Transverse colon (tissue), 4 donors: ENCODE measurements at regions not wholly inside any gene's neighbourhood (a gene's known extent, or its start where the extent isn't known, plus 50 kb on each side); places are given as distances from the start of the nearest gene placed in this dataset.

ENCODE experiments used
- DNase-seq: peaks from one replicate; pipeline ENCODE4 v3.0.0-alpha.2; 2019
- H3K27ac ChIP-seq, 4 donors: fragments of 200-600 bp; sonication (generic); 2 replicates each; pipeline ENCODE4 v1.5.1; 2016 to 2018; ENCODE audit warnings: inconsistent platforms in 4 of 4
- H3K27me3 ChIP-seq: fragments of 200-600 bp; sonication (generic); 2 replicates; pipeline ENCODE4 v1.5.1; 2017; ENCODE audit warnings: inconsistent platforms
- H3K36me3 ChIP-seq, 4 donors: fragments of 200-600 bp; sonication (generic); 2 replicates each; pipeline ENCODE4 v1.5.1; 2017 to 2019; ENCODE audit warnings: inconsistent platforms in 4 of 4
- H3K4me1 ChIP-seq, 4 donors: fragments of 200-600 bp; sonication (generic); 2 replicates each; pipeline ENCODE4 v1.5.1; 2017 to 2020; ENCODE audit warnings: inconsistent platforms in 4 of 4
- H3K4me3 ChIP-seq, 4 donors: fragments of 200-600 bp; sonication (generic); 1 replicate in 1 of 4; 2 replicates in 3 of 4; pipeline versions ENCODE4 v1.5.1 to v1.6.1; 2017 to 2019; ENCODE audit warnings: inconsistent platforms in 4 of 4
- H3K9me3 ChIP-seq, 2 donors: fragments of 200-600 bp; sonication (generic); 2 replicates each; pipeline ENCODE4 v1.5.1; 2017 to 2019; ENCODE audit warnings: inconsistent platforms in 2 of 2
- CTCF ChIP-seq, 5 experiments: fragments of 200-600 bp in 3 of 5; fragments of 450-650 bp in 2 of 5; sonication (generic) in 3 of 5; IDR thresholded peaks; 1 replicate in 2 of 5; 2 replicates in 3 of 5; pipeline ENCODE4 v1.5.1; 2016 to 2017; ENCODE audit warnings: antibody characterized with exemption in 5 of 5, inconsistent platforms in 3 of 5, mild to moderate bottlenecking in 2 of 5, moderate library complexity in 1 of 5
- EP300 ChIP-seq: sonication (generic); formaldehyde crosslinking; IDR thresholded peaks from one replicate; pipeline ENCODE4 v1.6.1; 2017; ENCODE audit warnings: antibody characterized with exemption, low read depth
- POLR2A ChIP-seq: fragments of 450-650 bp; IDR thresholded peaks from one replicate; pipeline ENCODE4 v1.6.1; 2016; ENCODE audit warnings: antibody characterized with exemption, mild to moderate bottlenecking, moderate library complexity
- POLR2AphosphoS5 ChIP-seq, 3 donors: sonication (generic); formaldehyde crosslinking; IDR thresholded peaks; one replicate each; pipeline ENCODE4 v1.6.1; 2016; ENCODE audit warnings: antibody characterized with exemption in 3 of 3
- WGBS, 2 donors: methylation state at CpG; one replicate each; pipeline ENCODE4 v1.1.5; 2018; ENCODE audit warnings: low coverage in 1 of 2; 5-methylcytosine and 5-hydroxymethylcytosine counted together
- in situ Hi-C, 4 donors: fragments of 200-750 bp; cut with MboI; loops; one replicate each; pipeline versions ENCODE4 v1.15.0 to v1.15.1; 2017; ENCODE audit warnings: low sequenced_read_pairs in 3 of 4, low pct_ligation_motif_present in 1 of 4, low pct_unique_long_range_greater_than_20kb in 1 of 4
- intact Hi-C: fragments of 100-400 bp; cut with DNase I; formaldehyde crosslinking; loops from one replicate; pipeline ENCODE4 v1.15.1; 2023; ENCODE audit warnings: low total_unique reads

GRCh38 chr13:107031716-107032115 is 463.8 kb upstream of the ARGLU1 start:
- 61 to 71% methylated on average over 2 of the region's 2 CpGs for WGBS, 2 donors
- H3K27ac ChIP-seq, result no peak overlapping the region
- H3K27me3 ChIP-seq, result no peaks in the 10 kb centered on the region
- in situ Hi-C loops, result no loop called here
- no peaks in the 10 kb centered on the region for H3K9me3 ChIP-seq
- no peaks in the 10 kb centered on the region for H3K36me3 ChIP-seq
- H3K4me3 ChIP-seq, result no peak overlapping the region
- TF ChIP-seq EP300, result no peak
- no peak for TF ChIP-seq CTCF (IDR thresholded peaks at IDR 0.05)
- no peak for TF ChIP-seq POLR2AphosphoS5 (IDR thresholded peaks at IDR 0.05)
- TF ChIP-seq POLR2A, result no peak
- H3K4me1 ChIP-seq, result no peaks in the 10 kb centered on the region
- no peak for DNase-seq
- intact Hi-C loops, result no loop called here

- Histone ChIP-seq H3K4me3 (no peak overlapping the region), H3K4me1 (no peaks in the 10 kb centered on the region), H3K9me3 (no peaks in the 10 kb centered on the region), H3K27ac (no peak overlapping the region), H3K27me3 (no peaks in the 10 kb centered on the region), H3K36me3 (no peaks in the 10 kb centered on the region)
- intact Hi-C loops (no loop called here), in situ Hi-C loops (no loop called here)
- TF ChIP-seq EP300, result no peak
- no peak for TF ChIP-seq POLR2A
- TF ChIP-seq CTCF (IDR thresholded peaks at IDR 0.05), result no peak
- TF ChIP-seq POLR2AphosphoS5 (IDR thresholded peaks at IDR 0.05), result no peak
- DNase-seq, result no peak
- 75 to 82% methylated on average over 4 to 8 of the region's 8 CpGs for WGBS, 2 donors
Observed at GRCh38 chr13:107028751-107029150, 460.8 kb upstream of the ARGLU1 start.

- no peaks in the 10 kb centered on the region for H3K4me1 ChIP-seq
- no peak overlapping the region for H3K4me3 ChIP-seq
- H3K9me3 ChIP-seq, result no peaks in the 10 kb centered on the region
- H3K27ac ChIP-seq, result no peak overlapping the region
- TF ChIP-seq POLR2A, result no peak
- no peak for TF ChIP-seq CTCF (IDR thresholded peaks at IDR 0.05)
- TF ChIP-seq POLR2AphosphoS5 (IDR thresholded peaks at IDR 0.05), result no peak
- TF ChIP-seq EP300, result no peak
- no peaks in the 10 kb centered on the region for H3K36me3 ChIP-seq
- in situ Hi-C loops (no loop called here), intact Hi-C loops (loop anchor here (1.0 kb wide), 1 partner anchor 20 kb away; no protein-coding TSS in a partner anchor)
- 67 to 84% methylated on average over 1 of the region's 1 CpG for WGBS, 2 donors
- no peak for DNase-seq
- no peaks in the 10 kb centered on the region for H3K27me3 ChIP-seq
Observed at GRCh38 chr13:107025991-107026390, 458.1 kb upstream of the ARGLU1 start.

GRCh38 chr13:107023335-107023734 is 455.4 kb upstream of the ARGLU1 start:
- Histone ChIP-seq H3K9me3 (no peaks in the 10 kb centered on the region), H3K27ac (no peak overlapping the region), H3K36me3 (no peaks in the 10 kb centered on the region), H3K4me3 (no peak overlapping the region), H3K4me1 (no peaks in the 10 kb centered on the region), H3K27me3 (no peaks in the 10 kb centered on the region)
- TF ChIP-seq CTCF (IDR thresholded peaks at IDR 0.05), result no peak
- no peak for TF ChIP-seq POLR2AphosphoS5 (IDR thresholded peaks at IDR 0.05)
- no peak for TF ChIP-seq EP300
- no peak for TF ChIP-seq POLR2A
- in situ Hi-C loops (no loop called here), intact Hi-C loops (no loop called here)
- 82 to 89% methylated on average over 2 of the region's 2 CpGs for WGBS, 2 donors
- DNase-seq, result no peak
